GM12874 (cell line): ENCODE measurements at regions not wholly inside any gene's neighbourhood (a gene's known extent, or its start where the extent isn't known, plus 50 kb on each side); places are given as distances from the start of the nearest gene placed in this dataset.

Experiments
- TF ChIP-seq, protein P1 (sequence below): IDR thresholded peaks from 2 replicates; pipeline ENCODE4 v1.5.1; 2011; ENCODE audit warnings: low read depth, mild to moderate bottlenecking, control low read depth, low read length, moderate library complexity; ENCODE audit not compliant: insufficient read depth

DNA sequence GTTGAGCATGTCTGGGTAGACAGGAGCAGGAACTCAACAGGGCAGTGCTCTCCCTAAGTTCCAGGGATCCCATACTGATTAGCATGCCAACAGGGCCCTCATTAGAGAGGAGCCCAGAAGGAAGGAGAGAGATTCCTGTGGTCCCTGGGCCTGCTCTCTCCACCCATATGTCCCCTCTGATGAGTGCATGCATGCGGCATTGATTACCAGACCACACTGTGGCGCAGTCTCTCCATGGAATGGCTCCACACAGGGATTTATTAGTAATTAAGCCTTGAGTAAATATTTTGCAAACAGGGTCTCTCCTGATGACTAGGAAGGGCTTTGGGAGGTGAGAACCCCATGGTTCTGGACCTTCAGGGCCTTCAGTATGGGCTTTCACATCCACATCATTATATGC lies 60.0 kb upstream of the ST8SIA2 start:
- TF ChIP-seq, protein P1, sequence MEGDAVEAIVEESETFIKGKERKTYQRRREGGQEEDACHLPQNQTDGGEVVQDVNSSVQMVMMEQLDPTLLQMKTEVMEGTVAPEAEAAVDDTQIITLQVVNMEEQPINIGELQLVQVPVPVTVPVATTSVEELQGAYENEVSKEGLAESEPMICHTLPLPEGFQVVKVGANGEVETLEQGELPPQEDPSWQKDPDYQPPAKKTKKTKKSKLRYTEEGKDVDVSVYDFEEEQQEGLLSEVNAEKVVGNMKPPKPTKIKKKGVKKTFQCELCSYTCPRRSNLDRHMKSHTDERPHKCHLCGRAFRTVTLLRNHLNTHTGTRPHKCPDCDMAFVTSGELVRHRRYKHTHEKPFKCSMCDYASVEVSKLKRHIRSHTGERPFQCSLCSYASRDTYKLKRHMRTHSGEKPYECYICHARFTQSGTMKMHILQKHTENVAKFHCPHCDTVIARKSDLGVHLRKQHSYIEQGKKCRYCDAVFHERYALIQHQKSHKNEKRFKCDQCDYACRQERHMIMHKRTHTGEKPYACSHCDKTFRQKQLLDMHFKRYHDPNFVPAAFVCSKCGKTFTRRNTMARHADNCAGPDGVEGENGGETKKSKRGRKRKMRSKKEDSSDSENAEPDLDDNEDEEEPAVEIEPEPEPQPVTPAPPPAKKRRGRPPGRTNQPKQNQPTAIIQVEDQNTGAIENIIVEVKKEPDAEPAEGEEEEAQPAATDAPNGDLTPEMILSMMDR: no peak

DNA sequence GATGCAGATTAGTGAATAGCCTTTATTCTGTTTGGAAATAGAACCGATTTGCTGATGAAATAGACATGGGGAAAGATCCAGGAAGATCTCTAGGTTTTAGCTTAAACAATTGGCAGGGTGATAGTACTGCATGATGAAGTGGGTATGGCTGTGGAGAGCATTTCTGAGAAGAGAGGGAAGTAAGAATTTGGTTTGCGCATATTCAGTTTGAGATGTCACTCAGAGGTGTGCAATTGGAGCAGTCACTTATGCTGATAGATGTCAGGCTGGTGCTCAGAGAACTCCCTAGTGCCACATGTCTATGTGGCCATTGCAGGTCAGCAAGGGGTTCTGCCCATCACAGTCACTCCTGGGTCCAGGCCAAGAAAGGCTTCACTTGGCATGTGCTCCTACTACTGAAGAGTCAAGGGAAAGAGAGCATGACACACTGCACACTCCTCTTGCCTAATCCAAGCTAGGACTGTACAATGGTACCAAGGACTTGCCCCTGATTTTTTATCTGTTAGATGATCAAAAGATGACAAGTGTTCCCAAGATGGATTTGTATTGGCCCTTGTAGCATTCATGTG lies 57.2 kb upstream of the ST8SIA2 start:
- TF ChIP-seq, protein P1: no peak

DNA sequence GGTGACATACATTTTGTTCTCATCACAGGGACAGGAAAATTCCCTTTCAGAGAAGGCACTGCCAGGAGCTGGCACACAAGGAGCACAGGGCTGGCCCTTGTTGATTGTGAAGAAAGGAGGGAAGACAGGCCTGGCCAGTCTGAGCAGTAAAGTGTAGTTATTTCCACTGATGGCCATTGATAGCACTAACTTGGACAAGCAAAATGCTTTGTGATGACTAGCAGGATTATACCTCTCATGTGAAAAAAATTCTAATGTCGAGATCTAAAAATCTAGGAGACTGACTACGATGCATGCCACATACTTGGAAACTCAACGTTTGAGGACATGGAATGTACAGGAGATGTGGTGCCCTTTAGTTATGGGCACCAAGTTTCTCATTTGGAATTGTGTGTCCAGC lies 54.3 kb upstream of the ST8SIA2 start:
- TF ChIP-seq, protein P1: no peak
